ENCODE measurements at regions not wholly inside any gene's neighbourhood (a gene's known extent, or its start where the extent isn't known, plus 50 kb on each side); places are given as distances from the start of the nearest gene placed in this dataset.

- no peak for TF ChIP-seq EZH2 (IDR thresholded peaks at IDR 0.05; ENCODE audit: low read depth)
- TF ChIP-seq, protein P1, sequence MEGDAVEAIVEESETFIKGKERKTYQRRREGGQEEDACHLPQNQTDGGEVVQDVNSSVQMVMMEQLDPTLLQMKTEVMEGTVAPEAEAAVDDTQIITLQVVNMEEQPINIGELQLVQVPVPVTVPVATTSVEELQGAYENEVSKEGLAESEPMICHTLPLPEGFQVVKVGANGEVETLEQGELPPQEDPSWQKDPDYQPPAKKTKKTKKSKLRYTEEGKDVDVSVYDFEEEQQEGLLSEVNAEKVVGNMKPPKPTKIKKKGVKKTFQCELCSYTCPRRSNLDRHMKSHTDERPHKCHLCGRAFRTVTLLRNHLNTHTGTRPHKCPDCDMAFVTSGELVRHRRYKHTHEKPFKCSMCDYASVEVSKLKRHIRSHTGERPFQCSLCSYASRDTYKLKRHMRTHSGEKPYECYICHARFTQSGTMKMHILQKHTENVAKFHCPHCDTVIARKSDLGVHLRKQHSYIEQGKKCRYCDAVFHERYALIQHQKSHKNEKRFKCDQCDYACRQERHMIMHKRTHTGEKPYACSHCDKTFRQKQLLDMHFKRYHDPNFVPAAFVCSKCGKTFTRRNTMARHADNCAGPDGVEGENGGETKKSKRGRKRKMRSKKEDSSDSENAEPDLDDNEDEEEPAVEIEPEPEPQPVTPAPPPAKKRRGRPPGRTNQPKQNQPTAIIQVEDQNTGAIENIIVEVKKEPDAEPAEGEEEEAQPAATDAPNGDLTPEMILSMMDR (conservative IDR thresholded peaks at IDR 0.05) = no peak
Observed at GRCh38 chr11:96865020-96865419, 475.2 kb downstream of the JRKL start.

Measured in PC-9 (cell line).